Bronchial epithelial cell (primary cell): ENCODE measurements at regions not wholly inside any gene's neighbourhood (a gene's known extent, or its start where the extent isn't known, plus 50 kb on each side); places are given as distances from the start of the nearest gene placed in this dataset.
A peak's percentile ranks its signal among the peaks of the same experiment; 100 is the strongest.

Source experiments
- DNase-seq: peaks from one replicate; pipeline ENCODE4 v3.0.0-alpha.2; 2010; ENCODE audit warnings: low read depth
- FAIRE-seq: peaks from 2 replicates; lab custom pipeline; 2011; peaks lifted over from hg19 to GRCh38; lab: Jason Lieb, UNC
- H3K27me3 ChIP-seq: 2 replicates; pipeline ENCODE4 v1.5.1; 2011; ENCODE audit warnings: low read length; ENCODE audit not compliant: control insufficient read depth, insufficient read depth
- H3K36me3 ChIP-seq: 2 replicates; pipeline ENCODE4 v1.5.1; 2011; ENCODE audit warnings: low read length; ENCODE audit not compliant: control insufficient read depth, insufficient read depth
- H3K4me3 ChIP-seq: 2 replicates; pipeline ENCODE4 v1.5.1; 2011; ENCODE audit warnings: mild to moderate bottlenecking, low read depth, low read length, control low read depth
- CTCF ChIP-seq: IDR thresholded peaks from 2 replicates; pipeline ENCODE4 v1.5.1; 2011; ENCODE audit warnings: mild to moderate bottlenecking, moderate library complexity, low read length, control low read depth, inconsistent platforms; ENCODE audit not compliant: insufficient read depth, severe bottlenecking

GRCh38 chr1:164953098-164953497 lies 394.1 kb downstream of the PBX1 start:
- Histone ChIP-seq H3K4me3 (no peak overlapping the region), H3K27me3 (no peaks in the 10 kb centered on the region), H3K36me3 (no peaks in the 10 kb centered on the region)
- FAIRE-seq, result no peak
- DNase-seq, result no peak
- no peak for TF ChIP-seq CTCF

- FAIRE-seq (no peak), DNase-seq (no peak)
Measured at GRCh38 chr1:164951508-164951907, 392.5 kb downstream of the PBX1 start.

GRCh38 chr1:164950541-164950986 lies 391.6 kb downstream of the PBX1 start:
- no peak overlapping the region for H3K4me3 ChIP-seq
- DNase-seq, result peak; percentile 17
- FAIRE-seq, result no peak
- no peaks in the 10 kb centered on the region for H3K27me3 ChIP-seq
- no peaks in the 10 kb centered on the region for H3K36me3 ChIP-seq
- no peak for TF ChIP-seq CTCF

More at GRCh38 chr1:164951508-164951907, 392.5 kb downstream of the PBX1 start:
- H3K36me3 ChIP-seq, result no peaks in the 10 kb centered on the region
- H3K4me3 ChIP-seq, result no peak overlapping the region
- no peak for TF ChIP-seq CTCF
- no peaks in the 10 kb centered on the region for H3K27me3 ChIP-seq

GRCh38 chr1:164949771-164950471 lies 390.9 kb downstream of the PBX1 start:
- DNase-seq (no peak), FAIRE-seq (no peak)
- H3K27me3 ChIP-seq, result no peaks in the 10 kb centered on the region
- H3K4me3 ChIP-seq, result no peak overlapping the region
- no peak for TF ChIP-seq CTCF
- H3K36me3 ChIP-seq, result no peaks in the 10 kb centered on the region

GRCh38 chr1:164948101-164948500 lies 389.1 kb downstream of the PBX1 start:
- no peak for DNase-seq
- no peak overlapping the region for H3K4me3 ChIP-seq
- no peak for FAIRE-seq
- H3K27me3 ChIP-seq, result no peaks in the 10 kb centered on the region
- no peak for TF ChIP-seq CTCF
- no peaks in the 10 kb centered on the region for H3K36me3 ChIP-seq

GRCh38 chr1:164937291-164937690 lies 378.3 kb downstream of the PBX1 start:
- TF ChIP-seq CTCF, result no peak

More at GRCh38 chr1:164937291-164937690, 378.3 kb downstream of the PBX1 start:
- FAIRE-seq (no peak), DNase-seq (no peak)
- H3K27me3 ChIP-seq, result no peaks in the 10 kb centered on the region
- H3K4me3 ChIP-seq, result no peak overlapping the region
- no peaks in the 10 kb centered on the region for H3K36me3 ChIP-seq
